Progenitor cell of endocrine pancreas (in vitro differentiated cells): ENCODE measurements at regions not wholly inside any gene's neighbourhood (a gene's known extent, or its start where the extent isn't known, plus 50 kb on each side); places are given as distances from the start of the nearest gene placed in this dataset.

Experiments
- DNase-seq: peaks from one replicate; pipeline ENCODE4 v3.0.0; 2021; ENCODE audit warnings: low spot score; ENCODE audit not compliant: unreplicated experiment
- H3K27ac Mint-ChIP-seq: 2 replicates; pipeline ENCODE4 v1.8.0; 2021; ENCODE audit warnings: mild to moderate bottlenecking, moderate library complexity, mixed read lengths
- H3K27me3 Mint-ChIP-seq: 2 replicates; pipeline ENCODE4 v1.8.0; 2021; ENCODE audit warnings: mixed read lengths
- H3K36me3 Mint-ChIP-seq: 2 replicates; pipeline ENCODE4 v1.8.0; 2022; ENCODE audit warnings: mixed read lengths; ENCODE audit not compliant: insufficient read depth
- H3K4me1 Mint-ChIP-seq: 2 replicates; pipeline ENCODE4 v1.8.0; 2021; ENCODE audit warnings: low read depth, mixed read lengths
- H3K4me3 Mint-ChIP-seq: 2 replicates; pipeline ENCODE4 v1.8.0; 2021; ENCODE audit warnings: low read depth, mild to moderate bottlenecking, moderate library complexity, mixed read lengths
- H3K9me3 Mint-ChIP-seq: 2 replicates; pipeline ENCODE4 v1.8.0; 2021; ENCODE audit warnings: low read depth, mixed read lengths
- TF ChIP-seq, protein P1 (sequence below): fragments of 200-600 bp; sonication (generic); IDR thresholded peaks from one replicate; pipeline ENCODE4 v1.5.0; 2021; ENCODE audit warnings: antibody characterized with exemption, mild to moderate bottlenecking; ENCODE audit not compliant: unreplicated experiment

DNA sequence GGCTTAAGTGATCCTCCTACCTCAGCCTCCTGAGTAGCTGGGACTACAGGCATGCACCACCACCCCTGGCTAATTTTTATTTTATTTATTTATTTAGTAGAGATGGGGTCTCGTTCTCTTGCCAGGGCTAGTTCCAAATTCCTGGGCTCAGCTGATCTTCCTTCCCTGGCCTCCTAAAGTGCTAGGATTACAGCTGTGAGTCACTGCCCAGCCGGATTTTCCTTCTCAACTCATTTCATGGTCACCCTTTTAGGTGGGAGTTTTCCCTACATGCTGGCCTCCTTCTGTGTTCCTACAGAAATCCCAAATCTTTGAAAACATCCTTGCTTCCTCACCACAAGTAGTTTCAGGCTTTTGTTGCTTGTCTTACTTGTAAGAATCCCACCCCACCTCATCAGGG, 102.1 kb upstream of the SIAH1 start:
- Mint-ChIP-seq H3K27ac (no peak overlapping the region), H3K36me3 (no peaks in the 10 kb centered on the region), H3K27me3 (no peaks in the 10 kb centered on the region), H3K9me3 (no peaks in the 10 kb centered on the region), H3K4me3 (no peak overlapping the region), H3K4me1 (no peaks in the 10 kb centered on the region)
- no peak for DNase-seq
- TF ChIP-seq, protein P1, sequence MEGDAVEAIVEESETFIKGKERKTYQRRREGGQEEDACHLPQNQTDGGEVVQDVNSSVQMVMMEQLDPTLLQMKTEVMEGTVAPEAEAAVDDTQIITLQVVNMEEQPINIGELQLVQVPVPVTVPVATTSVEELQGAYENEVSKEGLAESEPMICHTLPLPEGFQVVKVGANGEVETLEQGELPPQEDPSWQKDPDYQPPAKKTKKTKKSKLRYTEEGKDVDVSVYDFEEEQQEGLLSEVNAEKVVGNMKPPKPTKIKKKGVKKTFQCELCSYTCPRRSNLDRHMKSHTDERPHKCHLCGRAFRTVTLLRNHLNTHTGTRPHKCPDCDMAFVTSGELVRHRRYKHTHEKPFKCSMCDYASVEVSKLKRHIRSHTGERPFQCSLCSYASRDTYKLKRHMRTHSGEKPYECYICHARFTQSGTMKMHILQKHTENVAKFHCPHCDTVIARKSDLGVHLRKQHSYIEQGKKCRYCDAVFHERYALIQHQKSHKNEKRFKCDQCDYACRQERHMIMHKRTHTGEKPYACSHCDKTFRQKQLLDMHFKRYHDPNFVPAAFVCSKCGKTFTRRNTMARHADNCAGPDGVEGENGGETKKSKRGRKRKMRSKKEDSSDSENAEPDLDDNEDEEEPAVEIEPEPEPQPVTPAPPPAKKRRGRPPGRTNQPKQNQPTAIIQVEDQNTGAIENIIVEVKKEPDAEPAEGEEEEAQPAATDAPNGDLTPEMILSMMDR: no peak

DNA sequence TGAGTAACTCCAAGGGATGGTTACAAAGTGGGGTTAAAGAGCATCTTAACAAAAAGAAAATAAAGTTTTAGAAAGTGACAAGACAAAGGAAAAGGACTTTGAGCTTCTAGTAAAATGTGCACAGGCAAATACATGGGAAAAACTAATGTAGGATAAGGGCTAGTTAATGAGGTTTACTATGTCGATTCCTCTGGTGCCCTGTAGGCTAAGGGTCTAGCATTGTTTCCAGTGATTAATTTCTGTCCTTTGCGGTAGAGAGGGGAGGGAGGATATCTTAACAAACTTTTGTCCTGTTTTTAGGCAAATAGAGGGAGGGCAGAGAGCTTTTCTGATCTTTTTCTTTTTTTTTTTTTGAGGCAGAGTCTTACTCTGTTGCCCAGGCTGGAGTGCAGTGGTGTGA, 96.6 kb upstream of the SIAH1 start:
- no peak for DNase-seq
- Mint-ChIP-seq H3K4me1 (peaks cover 6% of the 10 kb centered on the region), H3K9me3 (peaks cover 4% of the 10 kb centered on the region), H3K36me3 (no peaks in the 10 kb centered on the region), H3K27ac (peak overlapping the region; percentile 15), H3K27me3 (no peaks in the 10 kb centered on the region), H3K4me3 (no peak overlapping the region)
- TF ChIP-seq, protein P1: no peak

DNA sequence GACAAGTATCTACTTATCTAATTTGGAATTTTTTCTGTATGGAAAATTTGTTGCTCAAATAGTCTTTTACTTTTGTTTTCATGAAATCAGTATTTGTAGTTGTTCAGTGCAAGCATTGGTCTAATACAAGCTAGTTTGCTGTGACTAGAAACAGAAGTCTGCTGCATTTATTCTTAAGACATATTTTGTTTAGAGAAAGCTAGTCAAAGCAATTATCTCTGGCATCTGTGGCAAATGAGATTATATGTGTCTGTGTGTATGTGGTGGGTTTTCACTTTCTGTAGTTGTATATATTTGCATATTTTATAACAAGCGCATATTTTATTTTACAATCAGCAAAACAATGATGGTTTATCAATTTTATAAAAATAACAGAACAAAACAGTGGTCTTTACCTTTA, 96.0 kb upstream of the SIAH1 start:
- no peaks in the 10 kb centered on the region for H3K36me3 Mint-ChIP-seq
- H3K27ac Mint-ChIP-seq: peak overlapping the region; percentile 15
- no peak overlapping the region for H3K4me3 Mint-ChIP-seq
- H3K4me1 Mint-ChIP-seq: peaks cover 6% of the 10 kb centered on the region
- TF ChIP-seq, protein P1: no peak
- DNase-seq: no peak
- peaks cover 4% of the 10 kb centered on the region for H3K9me3 Mint-ChIP-seq
- no peaks in the 10 kb centered on the region for H3K27me3 Mint-ChIP-seq

DNA sequence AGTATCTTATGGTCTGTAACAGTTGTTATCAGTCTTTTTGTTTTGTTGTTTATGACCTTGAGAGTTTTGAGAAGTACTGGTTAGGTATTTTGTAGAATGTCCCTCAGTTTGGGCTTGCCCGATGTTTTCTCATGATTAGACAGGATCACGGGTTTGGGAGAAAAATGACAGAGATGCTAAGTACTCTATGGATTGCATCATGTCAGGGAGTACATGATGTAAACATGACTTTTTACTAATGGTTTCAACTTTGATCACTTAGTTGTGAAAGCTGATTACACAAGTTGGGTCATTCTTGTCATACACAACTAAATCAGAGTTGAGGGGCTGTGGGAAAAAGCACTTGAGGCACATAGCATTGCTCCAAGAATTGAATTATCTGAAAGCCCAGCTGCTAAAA, 94.7 kb upstream of the SIAH1 start:
- peaks cover 6% of the 10 kb centered on the region for H3K9me3 Mint-ChIP-seq

DNA sequence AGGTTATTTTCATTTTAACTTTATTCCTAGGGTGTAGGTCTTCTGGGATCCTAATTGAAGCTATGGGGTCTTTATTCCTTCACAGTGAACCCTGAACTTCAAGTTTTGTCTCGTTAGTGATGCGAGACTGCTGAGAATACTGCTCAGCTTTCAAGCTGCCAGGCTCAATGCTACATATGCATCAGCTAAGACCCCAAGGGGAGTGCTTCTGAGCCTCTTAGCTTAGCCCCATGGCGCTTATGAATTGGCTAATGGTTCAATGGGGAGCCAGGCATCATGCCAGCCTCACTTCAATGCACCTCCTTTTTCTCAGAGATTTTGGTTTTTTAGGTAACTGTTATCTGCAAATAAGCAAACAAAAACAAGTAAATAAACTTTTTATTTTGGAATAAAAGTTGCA, 94.1 kb upstream of the SIAH1 start:
- no peak overlapping the region for H3K4me3 Mint-ChIP-seq
- H3K36me3 Mint-ChIP-seq: no peaks in the 10 kb centered on the region
- no peak overlapping the region for H3K27ac Mint-ChIP-seq

More for the DNA sequence above, 94.7 kb upstream of the SIAH1 start:
- H3K4me1 Mint-ChIP-seq: peaks cover 6% of the 10 kb centered on the region
- H3K27ac Mint-ChIP-seq: no peak overlapping the region
- TF ChIP-seq, protein P1: no peak
- no peaks in the 10 kb centered on the region for H3K36me3 Mint-ChIP-seq
- DNase-seq: no peak
- no peak overlapping the region for H3K4me3 Mint-ChIP-seq
- H3K27me3 Mint-ChIP-seq: no peaks in the 10 kb centered on the region

More for the DNA sequence above, 94.1 kb upstream of the SIAH1 start:
- H3K4me1 Mint-ChIP-seq: peaks cover 6% of the 10 kb centered on the region
- peaks cover 6% of the 10 kb centered on the region for H3K9me3 Mint-ChIP-seq
- H3K27me3 Mint-ChIP-seq: no peaks in the 10 kb centered on the region
- no peak for DNase-seq
- TF ChIP-seq, protein P1: no peak
